GM12891 (cell line): ENCODE measurements at regions not wholly inside any gene's neighbourhood (a gene's known extent, or its start where the extent isn't known, plus 50 kb on each side); places are given as distances from the start of the nearest gene placed in this dataset.
"Not testable (repeated sequence)": the region's sequence is repeated elsewhere in the genome, so short reads cannot be mapped to it uniquely, and the experiment has no call there.

Experiments used
- POLR2A ChIP-seq: IDR thresholded peaks from 2 replicates; pipeline ENCODE4 v1.6.1; 2011; ENCODE audit warnings: low read depth, low read length, control low read depth
- POU2F2 ChIP-seq: IDR thresholded peaks from 2 replicates; pipeline ENCODE4 v1.6.1; 2011; ENCODE audit warnings: low read depth, mild to moderate bottlenecking, control low read depth, low read length, moderate library complexity
- SPI1 ChIP-seq: IDR thresholded peaks from 2 replicates; pipeline ENCODE4 v1.6.1; 2011; ENCODE audit warnings: low read depth, low read length, control low read depth
- TAF1 ChIP-seq: IDR thresholded peaks from 2 replicates; pipeline ENCODE4 v1.6.1; 2011; ENCODE audit warnings: low read depth, low read length, control low read depth

DNA sequence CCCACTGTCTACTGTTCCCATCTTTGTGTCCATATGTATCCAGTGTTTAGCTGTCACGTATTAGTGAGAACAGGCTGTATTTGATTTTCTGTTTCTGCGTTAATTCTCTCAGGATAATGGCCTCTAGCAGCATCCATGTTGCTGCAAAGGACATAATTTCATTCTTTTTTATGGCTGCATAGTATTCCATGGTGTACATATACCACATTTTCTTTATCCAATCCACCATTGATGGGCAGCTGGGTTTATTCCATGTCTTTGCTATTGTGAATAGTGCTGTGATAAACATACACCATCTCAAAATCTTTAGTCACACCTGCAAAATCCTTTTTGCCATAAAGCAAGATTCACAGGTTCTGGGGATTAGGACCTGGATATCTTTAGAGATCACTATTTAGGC is 334.4 kb upstream of the CLINT1 start:
- TF ChIP-seq POLR2A, SPI1, POU2F2, TAF1: not testable (repeated sequence)
